Nephron progenitor cell (in vitro differentiated cells): ENCODE measurements at regions not wholly inside any gene's neighbourhood (a gene's known extent, or its start where the extent isn't known, plus 50 kb on each side); places are given as distances from the start of the nearest gene placed in this dataset.

Experiments
- DNase-seq: peaks from one replicate; pipeline ENCODE4 v3.0.0; 2021
- H3K27ac Mint-ChIP-seq: 2 replicates; pipeline ENCODE4 v1.8.0; 2021; ENCODE audit warnings: mild to moderate bottlenecking, moderate library complexity, mixed read lengths
- H3K27me3 Mint-ChIP-seq: 2 replicates; pipeline ENCODE4 v1.8.0; 2021; ENCODE audit warnings: mild to moderate bottlenecking, low read depth, mixed read lengths; ENCODE audit not compliant: poor library complexity
- H3K36me3 Mint-ChIP-seq: 2 replicates; pipeline ENCODE4 v1.8.0; 2021; ENCODE audit warnings: low read depth, mixed read lengths
- H3K4me1 Mint-ChIP-seq: 2 replicates; pipeline ENCODE4 v1.8.0; 2021; ENCODE audit warnings: mixed read lengths
- H3K4me3 Mint-ChIP-seq: 2 replicates; pipeline ENCODE4 v1.8.0; 2021; ENCODE audit warnings: mild to moderate bottlenecking, moderate library complexity, mixed read lengths
- H3K9me3 Mint-ChIP-seq: 2 replicates; pipeline ENCODE4 v1.8.0; 2021; ENCODE audit warnings: mild to moderate bottlenecking, moderate library complexity, mixed read lengths
- TF ChIP-seq, protein P1 (sequence below): fragments of 200-600 bp; sonication (generic); IDR thresholded peaks from 2 replicates; pipeline ENCODE4 v1.5.0; 2021; ENCODE audit warnings: antibody characterized with exemption

DNA sequence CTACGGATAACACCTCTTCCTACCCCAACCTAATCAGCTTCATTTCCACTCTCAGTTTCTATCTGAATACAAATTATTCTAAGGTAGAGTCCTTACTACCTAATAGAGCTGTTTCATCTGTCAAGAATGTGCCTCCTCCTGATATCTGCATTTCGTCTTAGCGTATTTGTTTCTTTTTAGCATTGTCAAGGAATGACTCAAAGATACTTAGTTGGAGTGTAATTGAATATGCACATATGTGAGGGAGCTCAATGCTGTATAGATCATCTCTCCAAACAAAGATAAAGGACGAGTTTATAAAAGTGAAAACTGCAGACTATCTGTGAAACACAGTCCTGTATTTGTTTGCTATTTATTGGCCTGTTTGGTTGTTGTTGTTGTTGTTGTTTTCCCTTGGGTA is 2059.4 kb upstream of the CELF4 start:
- no peaks in the 10 kb centered on the region for H3K27me3 Mint-ChIP-seq
- TF ChIP-seq, protein P1, sequence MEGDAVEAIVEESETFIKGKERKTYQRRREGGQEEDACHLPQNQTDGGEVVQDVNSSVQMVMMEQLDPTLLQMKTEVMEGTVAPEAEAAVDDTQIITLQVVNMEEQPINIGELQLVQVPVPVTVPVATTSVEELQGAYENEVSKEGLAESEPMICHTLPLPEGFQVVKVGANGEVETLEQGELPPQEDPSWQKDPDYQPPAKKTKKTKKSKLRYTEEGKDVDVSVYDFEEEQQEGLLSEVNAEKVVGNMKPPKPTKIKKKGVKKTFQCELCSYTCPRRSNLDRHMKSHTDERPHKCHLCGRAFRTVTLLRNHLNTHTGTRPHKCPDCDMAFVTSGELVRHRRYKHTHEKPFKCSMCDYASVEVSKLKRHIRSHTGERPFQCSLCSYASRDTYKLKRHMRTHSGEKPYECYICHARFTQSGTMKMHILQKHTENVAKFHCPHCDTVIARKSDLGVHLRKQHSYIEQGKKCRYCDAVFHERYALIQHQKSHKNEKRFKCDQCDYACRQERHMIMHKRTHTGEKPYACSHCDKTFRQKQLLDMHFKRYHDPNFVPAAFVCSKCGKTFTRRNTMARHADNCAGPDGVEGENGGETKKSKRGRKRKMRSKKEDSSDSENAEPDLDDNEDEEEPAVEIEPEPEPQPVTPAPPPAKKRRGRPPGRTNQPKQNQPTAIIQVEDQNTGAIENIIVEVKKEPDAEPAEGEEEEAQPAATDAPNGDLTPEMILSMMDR: no peak
- peaks cover 20% of the 10 kb centered on the region for H3K4me1 Mint-ChIP-seq
- no peaks in the 10 kb centered on the region for H3K36me3 Mint-ChIP-seq
- H3K9me3 Mint-ChIP-seq: no peaks in the 10 kb centered on the region
- no peak overlapping the region for H3K4me3 Mint-ChIP-seq
- H3K27ac Mint-ChIP-seq: no peak overlapping the region
- DNase-seq: no peak

- TF ChIP-seq, protein P1: no peak
- Mint-ChIP-seq H3K4me1 (no peaks in the 10 kb centered on the region), H3K36me3 (peaks cover 11% of the 10 kb centered on the region), H3K9me3 (peaks cover 14% of the 10 kb centered on the region), H3K27me3 (no peaks in the 10 kb centered on the region), H3K27ac (no peak overlapping the region), H3K4me3 (no peak overlapping the region)
- no peak for DNase-seq
Observed at GRCh38 chr18:39622431-39622830, 2056.8 kb upstream of the CELF4 start.

DNA sequence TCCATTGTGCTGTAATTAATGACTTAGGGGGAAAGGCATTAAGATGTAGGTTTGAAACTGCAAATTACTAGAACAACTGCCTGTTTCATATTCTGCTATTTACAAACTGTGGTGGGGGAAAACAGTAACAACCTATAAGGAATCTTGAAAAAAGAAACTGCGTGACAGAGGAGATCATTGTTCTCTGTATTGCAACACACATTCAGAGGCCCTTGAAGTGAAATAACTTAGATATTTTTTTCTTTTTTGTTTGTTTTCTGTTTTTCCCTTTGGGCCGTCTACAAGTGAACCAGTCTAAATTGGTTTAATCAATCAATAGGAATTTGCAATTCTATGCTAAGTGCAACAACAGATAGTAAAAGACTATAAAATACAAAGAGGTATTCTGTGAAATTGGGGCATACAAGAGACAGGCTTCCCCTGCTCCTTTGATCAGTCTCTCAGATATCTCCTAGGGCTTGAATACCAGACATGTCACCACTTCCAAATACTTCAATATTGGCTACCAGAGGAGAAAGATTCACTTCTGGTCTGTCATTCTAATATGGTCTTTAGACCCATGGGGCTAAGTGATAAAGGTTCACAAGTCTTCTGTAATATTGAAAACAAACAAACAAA is 2055.1 kb upstream of the CELF4 start:
- Mint-ChIP-seq H3K27me3 (no peaks in the 10 kb centered on the region), H3K27ac (no peak overlapping the region), H3K36me3 (peaks cover 11% of the 10 kb centered on the region), H3K4me1 (no peaks in the 10 kb centered on the region), H3K9me3 (peaks cover 14% of the 10 kb centered on the region), H3K4me3 (no peak overlapping the region)
- TF ChIP-seq, protein P1: no peak
- DNase-seq: no peak

- Mint-ChIP-seq H3K9me3 (peaks cover 14% of the 10 kb centered on the region), H3K27me3 (no peaks in the 10 kb centered on the region)
Observed at GRCh38 chr18:39618265-39619003, 2052.8 kb upstream of the CELF4 start.

DNA sequence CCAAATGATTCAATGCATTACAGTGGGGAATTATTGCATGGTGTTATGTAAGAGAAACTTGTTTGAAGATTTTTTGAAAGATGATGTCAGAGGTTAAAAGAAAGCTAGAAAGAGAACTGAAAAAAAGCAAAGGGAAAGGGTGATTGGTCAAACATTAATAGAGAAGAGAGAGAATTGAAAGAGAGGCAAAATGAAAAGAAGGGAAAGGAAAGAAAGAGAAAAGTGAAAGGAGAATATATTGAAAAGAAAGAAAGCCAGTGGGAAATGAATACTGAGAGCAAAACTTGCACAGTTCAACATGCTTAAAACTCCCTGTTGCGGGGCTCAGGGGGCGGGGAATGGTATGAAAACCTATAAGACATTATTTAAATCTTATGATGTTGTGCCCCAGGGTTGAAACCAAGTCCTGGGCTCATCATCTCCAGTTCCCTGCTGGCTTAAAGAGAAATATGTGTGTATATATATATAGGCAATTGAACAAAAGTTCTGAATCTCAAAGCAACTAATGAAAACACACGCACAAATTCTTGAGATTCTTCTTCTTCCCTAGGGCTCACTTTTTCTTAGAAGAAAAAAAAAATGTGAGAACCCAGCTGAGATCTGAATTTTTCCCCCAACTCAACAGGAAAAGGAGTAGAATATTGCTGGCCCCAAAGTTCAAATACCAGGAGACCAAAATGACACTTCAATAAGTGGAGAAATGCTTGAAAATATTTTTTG is 2045.9 kb upstream of the CELF4 start:
- Mint-ChIP-seq H3K27ac (peak overlapping the region; percentile 72), H3K4me3 (no peak overlapping the region)

More at GRCh38 chr18:39618265-39619003, 2052.8 kb upstream of the CELF4 start:
- H3K4me3 Mint-ChIP-seq: no peak overlapping the region
- H3K4me1 Mint-ChIP-seq: peaks cover 7% of the 10 kb centered on the region
- TF ChIP-seq, protein P1: no peak
- no peak for DNase-seq
- H3K36me3 Mint-ChIP-seq: peaks cover 11% of the 10 kb centered on the region
- no peak overlapping the region for H3K27ac Mint-ChIP-seq

More for the DNA sequence above, 2045.9 kb upstream of the CELF4 start:
- H3K27me3 Mint-ChIP-seq: no peaks in the 10 kb centered on the region
- no peaks in the 10 kb centered on the region for H3K9me3 Mint-ChIP-seq
- DNase-seq: no peak
- H3K4me1 Mint-ChIP-seq: peaks cover 38% of the 10 kb centered on the region
- H3K36me3 Mint-ChIP-seq: no peaks in the 10 kb centered on the region
- TF ChIP-seq, protein P1: no peak
